ENCODE measurements at regions not wholly inside any gene's neighbourhood (a gene's known extent, or its start where the extent isn't known, plus 50 kb on each side); places are given as distances from the start of the nearest gene placed in this dataset.

GRCh38 chr6:159446340-159446739 is 246.7 kb downstream of the SOD2 start:
- Mint-ChIP-seq H3K4me1 (no peaks in the 10 kb centered on the region), H3K9me3 (peaks cover 0 to 5% (median 0%) of the 10 kb centered on the region in 7 donors), H3K27me3 (ENCODE audit: low read depth in 3 of 3) (peaks cover 3 to 5% (median 4%) of the 10 kb centered on the region in 3 donors), H3K4me3 (no peak overlapping the region), H3K36me3 (no peaks in the 10 kb centered on the region), H3K27ac (peak overlapping the region in 1 of 7 donors; percentile 70)
- intact Hi-C loops (cut with micrococcal nuclease), result no loop called here
- no peaks in the 10 kb centered on the region for H3K4me1 ChIP-seq (ENCODE audit: control insufficient read depth in 1 of 2, insufficient read depth in 2 of 2, low read length in 2 of 2)
- no peaks in the 10 kb centered on the region for H3K36me3 ChIP-seq (replicated peaks in 1 of 2; ENCODE audit: control insufficient read depth in 1 of 2, insufficient read depth in 2 of 2, low read length in 2 of 2)
- no peaks in the 10 kb centered on the region for H3K79me2 ChIP-seq (ENCODE audit: insufficient read depth, low read length)
- TF ChIP-seq CTCF (IDR thresholded peaks at IDR 0.05), result no peak
- H3K27me3 ChIP-seq (ENCODE audit: control insufficient read depth in 2 of 2, insufficient read depth in 2 of 2, low read length in 2 of 2), result peaks cover 0 to 2% of the 10 kb centered on the region in 2 donors
- no peak for DNase-seq
- no peak overlapping the region for H3K27ac ChIP-seq (ENCODE audit: low read depth in 1 of 2, low read length in 2 of 2)
- no peak overlapping the region for H3K4me3 ChIP-seq (replicated peaks in 1 of 3; ENCODE audit: low read depth in 2 of 3, low read length in 3 of 3)
- H3K9me3 ChIP-seq (replicated peaks in 1 of 2; ENCODE audit: control insufficient read depth in 1 of 2, insufficient read depth in 1 of 2, low read length in 2 of 2), result no peaks in the 10 kb centered on the region
- no peak overlapping the region for H3K9ac ChIP-seq (ENCODE audit: insufficient read depth, low read length, poor library complexity, severe bottlenecking)
- WGBS (ENCODE audit: insufficient coverage), result 75% methylated on average over 5 of the region's 6 CpGs
- no peak overlapping the region for H2AFZ ChIP-seq (ENCODE audit: insufficient read depth, low read depth, low read length, poor library complexity, severe bottlenecking)
- no peak overlapping the region for H3K4me2 ChIP-seq (replicated peaks; ENCODE audit: extremely low read depth, low read length, poor library complexity, severe bottlenecking)
- no peaks in the 10 kb centered on the region for H4K20me1 ChIP-seq (ENCODE audit: insufficient read depth, low read length)

GRCh38 chr6:159445351-159445750 is 247.7 kb downstream of the SOD2 start:
- no peak for DNase-seq
- Histone ChIP-seq H4K20me1 (ENCODE audit: insufficient read depth, low read length) (no peaks in the 10 kb centered on the region), H2AFZ (ENCODE audit: insufficient read depth, low read depth, low read length, poor library complexity, severe bottlenecking) (no peak overlapping the region), H3K79me2 (ENCODE audit: insufficient read depth, low read length) (no peaks in the 10 kb centered on the region), H3K9me3 (replicated peaks in 1 of 2; ENCODE audit: control insufficient read depth in 1 of 2, insufficient read depth in 1 of 2, low read length in 2 of 2) (no peaks in the 10 kb centered on the region), H3K27me3 (ENCODE audit: control insufficient read depth in 2 of 2, insufficient read depth in 2 of 2, low read length in 2 of 2) (peaks cover 0 to 2% of the 10 kb centered on the region in 2 donors), H3K4me2 (replicated peaks; ENCODE audit: extremely low read depth, low read length, poor library complexity, severe bottlenecking) (no peak overlapping the region), H3K27ac (ENCODE audit: low read depth in 1 of 2, low read length in 2 of 2) (no peak overlapping the region), H3K4me1 (ENCODE audit: control insufficient read depth in 1 of 2, insufficient read depth in 2 of 2, low read length in 2 of 2) (no peaks in the 10 kb centered on the region), H3K36me3 (replicated peaks in 1 of 2; ENCODE audit: control insufficient read depth in 1 of 2, insufficient read depth in 2 of 2, low read length in 2 of 2) (no peaks in the 10 kb centered on the region), H3K4me3 (replicated peaks in 1 of 3; ENCODE audit: low read depth in 2 of 3, low read length in 3 of 3) (no peak overlapping the region), H3K9ac (ENCODE audit: insufficient read depth, low read length, poor library complexity, severe bottlenecking) (no peak overlapping the region)
- Mint-ChIP-seq H3K4me3 (no peak overlapping the region), H3K4me1 (no peaks in the 10 kb centered on the region), H3K9me3 (peaks cover 0 to 5% (median 0%) of the 10 kb centered on the region in 7 donors), H3K36me3 (no peaks in the 10 kb centered on the region), H3K27ac (no peak overlapping the region), H3K27me3 (ENCODE audit: low read depth in 3 of 3) (peaks cover 3 to 6% (median 5%) of the 10 kb centered on the region in 3 donors)
- intact Hi-C loops (cut with micrococcal nuclease), result no loop called here
- 73% methylated on average over 3 of the region's 4 CpGs for WGBS (ENCODE audit: insufficient coverage)
- no peak for TF ChIP-seq CTCF (IDR thresholded peaks at IDR 0.05)

Data from CD14-positive monocyte (primary cell).